ENCODE measurements at regions not wholly inside any gene's neighbourhood (a gene's known extent, or its start where the extent isn't known, plus 50 kb on each side); places are given as distances from the start of the nearest gene placed in this dataset.

- Histone ChIP-seq H2BK20ac (ENCODE audit: low read depth, low read length, poor library complexity, severe bottlenecking) (no peak overlapping the region), H3K56ac (ENCODE audit: insufficient read length, low read depth, low read length) (no peak overlapping the region), H3K79me1 (ENCODE audit: insufficient read depth, low read depth, low read length, poor library complexity, severe bottlenecking) (no peaks in the 10 kb centered on the region), H3K4ac (ENCODE audit: low read depth, low read length) (no peak overlapping the region), H2AFZ (ENCODE audit: low read length) (no peak overlapping the region), H2BK12ac (ENCODE audit: insufficient read length, low read depth, low read length) (no peak overlapping the region), H4K8ac (replicated peaks; ENCODE audit: insufficient read length, low read depth, low read length) (no peak overlapping the region), H2AK5ac (ENCODE audit: insufficient read length, low read length) (no peak overlapping the region), H4K91ac (ENCODE audit: insufficient read length, low read depth, low read length) (no peak overlapping the region), H3K9me3 (ENCODE audit: control insufficient read depth, low read depth, low read length) (no peaks in the 10 kb centered on the region), H2BK15ac (ENCODE audit: low read depth, low read length) (no peak overlapping the region), H4K20me1 (ENCODE audit: control insufficient read depth, insufficient read depth, insufficient read length) (no peaks in the 10 kb centered on the region), H3K18ac (ENCODE audit: insufficient read length, low read depth, low read length) (no peak overlapping the region), H3K4me2 (ENCODE audit: insufficient read depth, insufficient read length, low read length) (no peak overlapping the region), H4K5ac (ENCODE audit: insufficient read length, low read depth, low read length) (no peak overlapping the region), H3K9ac (ENCODE audit: extremely low read depth, insufficient read length, low read length) (no peak overlapping the region), H3K27me3 (ENCODE audit: insufficient read depth, low read length) (no peaks in the 10 kb centered on the region; the same call in 1 of the 2 replicates), H3K27ac (ENCODE audit: insufficient read length, low read depth, low read length) (no peak overlapping the region), H3K14ac (ENCODE audit: insufficient read depth, low read length) (no peak overlapping the region), H2BK5ac (ENCODE audit: insufficient read length, low read length) (no peak overlapping the region), H3K4me1 (ENCODE audit: insufficient read depth, low read length) (no peaks in the 10 kb centered on the region), H3K23ac (ENCODE audit: insufficient read length, low read depth, low read length) (no peak overlapping the region), H3K79me2 (ENCODE audit: insufficient read depth, low read length) (no peaks in the 10 kb centered on the region), H3T11ph (ENCODE audit: low read length) (no peak overlapping the region), H3K23me2 (ENCODE audit: insufficient read length, low read depth, low read length, poor library complexity, severe bottlenecking) (no peaks in the 10 kb centered on the region), H2BK120ac (ENCODE audit: low read depth, low read length, poor library complexity, severe bottlenecking) (no peak overlapping the region)
- TF ChIP-seq CTCF (conservative IDR thresholded peaks at IDR 0.05) = no peak
- Mint-ChIP-seq H3K27ac (no peak overlapping the region), H3K27me3 (ENCODE audit: low read depth) (no peaks in the 10 kb centered on the region; the same call in 1 of the 2 replicates), H3K36me3 (ENCODE audit: insufficient read depth in 1 of 3, low read depth in 3 of 3) (no peaks in the 10 kb centered on the region; a peak in 1 of 7 replicates), H3K4me3 (no peak overlapping the region), H3K4me1 (peaks cover 4 to 5% of the 10 kb centered on the region in 2 experiments; a peak in 2 of 4 replicates), H3K9me3 (no peaks in the 10 kb centered on the region)
- DNase-seq = no peak
Measured at GRCh38 chr5:42875211-42875610, 63.5 kb upstream of the SELENOP start.

Data from H9 (cell line).